GM21723 (cell line): ENCODE measurements at regions not wholly inside any gene's neighbourhood (a gene's known extent, or its start where the extent isn't known, plus 50 kb on each side); places are given as distances from the start of the nearest gene placed in this dataset.
A peak's percentile ranks its signal among the peaks of the same experiment; 100 is the strongest.
"Not testable (repeated sequence)": the region's sequence is repeated elsewhere in the genome, so short reads cannot be mapped to it uniquely, and the experiment has no call there.

Source experiments
- ATAC-seq: cut with Tn5 transposase; IDR thresholded peaks from one replicate; pipeline ENCODE4 v1.9.1; 2021; ENCODE audit warnings: mild to moderate bottlenecking, moderate library complexity; ENCODE audit not compliant: unreplicated experiment

DNA sequence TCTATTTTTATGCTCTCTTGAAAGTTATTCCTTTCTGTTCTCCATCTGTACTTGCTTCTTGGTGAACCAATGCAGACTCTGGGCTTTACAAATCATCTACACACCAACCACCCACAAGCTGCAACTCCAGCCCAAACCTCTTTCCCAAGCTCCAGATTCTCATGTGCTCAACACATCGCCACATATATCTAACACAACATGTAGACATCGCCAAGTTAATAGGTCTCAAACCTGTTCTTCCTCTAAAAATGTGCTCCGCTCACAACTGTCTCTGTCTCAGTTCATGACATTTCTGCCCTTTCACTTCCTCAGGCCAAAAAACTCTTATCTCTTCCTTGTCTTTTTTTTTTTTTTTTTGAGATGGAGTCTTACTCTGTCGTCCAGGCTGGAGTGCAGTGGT lies 95.7 kb upstream of the EEPD1 start:
- ATAC-seq: peak; percentile 81

DNA sequence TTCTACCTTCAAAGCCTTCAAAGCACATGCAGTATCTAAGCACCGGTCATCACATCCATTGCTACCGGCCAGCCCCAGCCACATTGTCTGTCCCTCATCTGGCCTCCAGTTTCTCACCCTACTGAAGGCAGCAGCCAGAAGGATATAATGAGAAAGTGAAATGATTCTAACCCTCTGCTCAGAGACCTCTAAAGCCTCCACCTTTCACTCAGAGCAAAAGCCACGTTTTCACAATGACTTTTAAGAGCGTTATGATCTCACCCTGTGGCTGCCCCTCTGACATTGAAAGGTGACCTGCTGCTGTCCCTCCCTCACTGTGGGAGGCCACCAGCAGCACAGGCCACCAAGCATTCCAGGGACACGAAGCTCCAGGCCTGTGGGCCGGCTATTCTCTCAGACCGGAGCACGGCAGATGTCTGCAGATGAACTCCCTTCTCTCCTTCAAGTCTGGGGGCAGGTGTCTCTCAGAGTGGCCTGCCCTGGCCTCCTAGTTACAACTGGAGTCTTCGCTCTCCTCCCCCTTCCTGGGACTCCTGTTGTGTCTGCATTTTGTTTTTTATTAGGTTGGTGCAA lies 94.9 kb upstream of the EEPD1 start:
- peak; percentile 82 for ATAC-seq

DNA sequence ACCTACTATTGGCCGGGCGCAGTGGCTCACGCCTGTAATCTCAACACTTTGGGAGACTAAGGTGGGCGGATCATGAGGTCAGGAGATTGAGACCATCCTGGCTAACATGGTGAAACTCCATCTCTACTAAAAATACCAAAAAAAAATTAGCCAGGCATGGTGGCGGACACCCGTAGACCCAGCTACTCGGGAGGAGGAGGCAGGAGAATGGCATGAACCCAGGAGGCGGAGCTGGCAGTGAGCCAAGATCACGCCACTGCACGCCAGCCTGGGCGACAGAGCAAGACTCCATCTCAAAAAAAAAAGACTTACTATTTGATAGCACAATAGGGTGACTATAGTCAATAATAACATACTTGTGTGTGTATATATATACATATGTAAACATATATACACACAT lies 92.7 kb upstream of the EEPD1 start:
- ATAC-seq: not testable (repeated sequence)

DNA sequence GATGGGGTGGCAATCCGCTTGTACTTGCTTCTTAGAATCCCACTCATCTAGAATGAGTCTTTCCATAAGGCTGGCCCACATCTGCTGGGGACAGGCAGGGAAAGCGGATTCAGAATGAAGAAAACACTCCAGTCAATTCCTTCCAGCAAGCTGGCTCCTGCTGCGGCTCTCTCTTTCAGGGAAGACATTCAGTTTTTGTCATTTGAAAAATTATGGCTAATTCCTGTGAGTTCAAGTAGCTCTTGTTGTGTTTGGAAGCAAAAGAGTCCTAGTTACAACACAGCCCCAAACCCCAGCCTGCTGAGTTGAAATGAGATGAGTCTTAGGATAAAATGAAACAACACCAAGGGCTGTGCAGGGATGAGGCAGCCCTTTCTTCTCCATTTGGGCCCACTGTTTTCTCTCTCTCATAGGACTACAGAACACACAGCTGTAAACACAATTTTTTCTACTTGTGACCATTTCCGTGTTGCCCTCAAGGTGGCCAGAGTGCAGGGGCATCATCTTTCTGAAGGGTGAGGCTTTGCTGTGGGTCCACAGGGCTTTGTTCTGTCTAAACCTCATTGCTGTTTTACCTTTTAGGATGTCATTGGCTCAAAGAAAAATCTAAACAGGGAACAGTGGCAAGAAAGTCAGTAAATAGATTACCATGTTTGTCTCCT lies 90.8 kb upstream of the EEPD1 start:
- no peak for ATAC-seq

DNA sequence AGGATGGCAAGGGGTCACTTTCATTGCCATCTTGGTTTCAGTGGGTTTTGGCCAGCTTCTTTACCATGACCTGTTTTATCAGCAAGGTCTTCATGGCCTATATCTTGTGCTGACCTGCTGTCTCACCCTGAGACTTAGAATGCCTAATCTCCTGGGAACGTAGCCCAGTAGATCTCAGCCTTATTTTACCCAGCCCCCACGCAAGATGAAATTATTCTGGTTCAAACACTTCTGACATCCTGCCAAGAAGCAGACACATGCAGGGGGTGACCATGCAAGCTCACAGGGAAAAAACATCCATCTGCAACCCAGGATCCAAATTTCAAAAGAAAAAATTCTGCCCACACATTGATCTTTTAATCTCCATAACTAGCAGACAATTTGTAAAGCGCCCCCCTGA lies 88.4 kb upstream of the EEPD1 start:
- no peak for ATAC-seq

DNA sequence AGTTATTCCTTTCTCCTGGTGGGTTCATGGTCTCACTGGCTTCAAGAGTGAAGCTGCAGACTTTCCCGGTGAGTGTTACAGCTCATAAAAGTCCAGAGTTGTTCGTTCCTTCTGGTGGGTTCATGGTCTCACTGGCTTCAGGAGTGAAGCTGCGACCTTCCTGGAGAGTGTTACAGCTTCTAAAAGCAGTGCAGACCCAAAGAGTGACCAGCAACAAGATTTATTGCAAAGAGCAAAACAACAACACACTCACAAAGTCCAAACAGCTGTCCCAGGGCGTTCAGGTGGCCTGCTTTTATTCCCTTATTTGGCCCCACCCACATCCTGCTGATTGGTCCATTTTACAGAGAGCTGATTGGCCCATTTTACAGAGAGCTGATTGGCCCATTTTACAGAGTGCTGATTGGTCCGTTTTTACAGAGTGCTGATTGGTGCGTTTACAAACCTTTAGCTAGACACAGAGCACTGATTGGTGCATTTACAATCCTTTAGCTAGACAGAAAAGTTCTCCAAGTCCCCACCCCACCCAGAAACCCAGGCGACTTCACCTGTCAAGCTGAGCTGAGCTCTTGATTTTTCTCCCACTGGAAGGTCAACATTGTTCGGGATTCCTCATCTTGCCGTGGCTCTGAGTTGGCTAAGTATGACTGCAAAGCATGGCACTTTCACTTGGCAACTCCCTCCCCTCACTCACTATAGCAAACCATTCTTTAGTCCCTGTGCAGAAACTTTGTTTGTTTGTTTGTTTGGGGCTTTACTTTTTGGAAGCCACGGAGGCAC lies 87.3 kb upstream of the EEPD1 start:
- not testable (repeated sequence) for ATAC-seq

DNA sequence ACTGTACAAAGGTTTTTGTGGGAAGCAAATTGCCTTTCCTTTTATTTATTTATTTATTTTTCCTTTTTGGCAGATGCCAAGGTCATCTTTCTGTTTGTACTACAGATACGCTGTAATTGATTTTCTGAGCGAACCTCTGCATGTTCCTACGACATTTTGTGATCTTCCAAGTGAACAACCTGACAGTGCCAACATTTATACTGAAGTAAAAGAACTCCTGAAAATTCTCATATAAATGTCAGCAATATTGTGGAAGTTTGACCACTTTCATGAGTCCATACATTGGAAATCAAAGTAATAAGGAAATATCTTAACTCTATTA lies 86.8 kb upstream of the EEPD1 start:
- ATAC-seq: no peak

DNA sequence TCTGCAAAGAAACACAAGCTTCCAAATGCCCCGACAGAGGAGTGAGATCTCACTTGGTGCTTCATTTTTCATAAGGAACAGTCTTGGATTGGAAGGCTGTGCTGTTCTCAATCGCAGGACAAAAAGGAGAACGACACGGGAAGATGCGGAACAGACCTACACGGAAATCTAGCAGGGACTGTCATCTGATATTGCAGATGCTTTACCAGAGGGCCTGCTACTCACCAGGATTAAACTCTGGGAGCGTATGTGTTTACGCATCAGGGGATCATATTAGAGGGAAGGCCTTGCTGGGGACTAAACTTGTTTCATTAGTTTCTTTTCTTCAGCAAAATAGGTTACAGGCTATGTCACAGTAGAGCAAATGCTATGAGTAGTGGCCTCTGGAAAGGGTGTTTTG lies 82.8 kb upstream of the EEPD1 start:
- ATAC-seq: no peak

DNA sequence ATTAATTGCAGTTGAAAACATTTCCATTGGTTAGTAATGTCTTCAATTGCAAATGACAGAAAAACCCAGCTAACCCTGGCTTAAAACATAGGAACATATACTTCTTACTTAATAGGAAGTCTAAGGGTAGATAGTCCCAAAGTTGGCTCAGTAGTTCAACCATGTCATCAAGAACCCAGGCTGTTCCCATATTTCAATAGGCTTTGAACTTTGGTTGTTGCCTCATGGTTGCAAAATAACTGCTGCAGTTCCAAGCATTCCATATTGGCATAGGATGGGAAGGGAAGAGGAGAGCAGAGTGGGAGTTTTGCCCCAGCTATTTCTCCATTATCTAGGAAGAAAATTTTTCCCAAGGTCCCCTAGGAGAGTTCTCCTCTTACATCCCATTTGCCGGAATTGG lies 81.4 kb upstream of the EEPD1 start:
- no peak for ATAC-seq

DNA sequence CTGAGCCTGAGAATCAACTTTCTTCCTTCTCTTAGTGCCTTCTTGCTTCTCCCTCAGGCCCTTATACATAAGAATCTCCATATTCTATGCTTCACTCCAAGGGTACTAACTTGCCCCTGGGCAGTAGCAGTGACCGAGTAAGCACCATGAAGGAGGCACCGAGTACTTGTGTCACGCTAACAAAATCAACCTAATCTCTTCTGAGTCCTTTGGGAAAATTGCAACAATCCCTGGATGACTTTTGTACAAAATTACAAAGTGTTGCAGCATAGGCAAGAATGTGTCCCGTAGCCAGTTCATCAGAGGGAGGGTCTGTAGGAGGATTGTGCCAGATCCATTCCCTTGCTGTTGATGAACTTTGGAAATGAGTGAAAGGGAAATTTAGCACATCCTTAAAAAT lies 80.4 kb upstream of the EEPD1 start:
- ATAC-seq: no peak

DNA sequence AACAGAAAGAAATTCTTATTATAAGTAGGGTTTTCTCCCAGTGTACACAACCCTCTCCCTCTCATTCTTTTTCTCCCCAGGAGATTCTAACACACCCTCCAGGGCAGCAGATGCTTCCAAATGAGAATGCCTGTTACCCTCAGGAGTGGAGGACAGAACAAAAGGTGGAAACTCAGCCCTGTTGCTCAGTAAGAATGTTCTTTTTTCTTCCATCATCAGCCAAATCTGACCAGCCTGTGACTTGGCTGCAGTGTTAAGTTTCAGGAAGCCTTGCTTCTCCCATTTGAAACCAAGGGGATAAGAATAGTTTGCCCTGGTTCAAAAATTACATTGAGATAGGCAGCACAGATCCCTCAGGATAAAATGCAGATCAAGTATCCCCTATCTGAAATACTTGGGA lies 77.5 kb upstream of the EEPD1 start:
- ATAC-seq: no peak

DNA sequence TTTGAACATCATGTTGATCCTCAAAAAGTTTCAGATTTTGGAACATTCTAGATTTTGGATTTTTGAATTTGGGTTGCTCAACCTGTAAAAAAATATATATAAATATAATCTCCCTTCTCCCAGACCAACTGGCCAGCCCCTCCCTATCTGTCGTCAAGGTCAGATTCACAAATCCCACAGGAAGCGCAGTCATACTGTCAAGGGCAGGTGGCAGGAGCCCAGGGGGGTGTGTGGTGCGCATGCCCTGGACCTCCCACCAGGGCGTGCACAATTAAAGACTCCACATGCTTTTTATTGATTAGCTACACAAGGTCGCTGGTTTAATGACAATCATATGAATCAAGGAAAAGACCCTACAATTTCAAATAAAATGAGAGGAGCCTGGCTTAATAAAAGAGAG lies 77.0 kb upstream of the EEPD1 start:
- ATAC-seq: no peak

DNA sequence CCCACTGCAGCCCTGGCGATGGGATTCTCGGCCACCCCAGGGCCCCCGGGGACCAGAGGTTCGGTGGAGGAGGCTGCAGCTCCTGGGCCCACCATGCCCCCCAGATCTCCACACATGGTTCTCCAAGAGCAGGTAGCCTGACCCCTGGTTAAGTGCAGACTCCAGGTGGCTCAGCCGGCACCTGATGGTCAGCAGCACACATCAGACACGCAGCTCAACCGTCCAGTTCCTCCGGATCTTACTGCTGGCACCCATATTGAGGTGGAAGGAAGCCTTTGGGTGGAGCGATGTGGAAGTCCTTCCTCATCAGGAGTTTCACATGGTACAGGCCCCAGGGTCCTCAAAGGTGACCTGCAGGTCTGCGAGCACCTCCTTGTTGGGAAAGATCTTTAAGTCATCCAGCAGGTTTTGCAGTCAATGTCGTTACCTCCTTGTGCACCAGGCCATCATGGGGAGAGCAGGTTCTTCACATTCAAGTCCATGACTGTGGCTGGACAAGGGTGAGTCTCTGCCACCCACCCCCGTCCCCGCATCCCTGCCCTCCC lies 74.2 kb upstream of the EEPD1 start:
- no peak for ATAC-seq

DNA sequence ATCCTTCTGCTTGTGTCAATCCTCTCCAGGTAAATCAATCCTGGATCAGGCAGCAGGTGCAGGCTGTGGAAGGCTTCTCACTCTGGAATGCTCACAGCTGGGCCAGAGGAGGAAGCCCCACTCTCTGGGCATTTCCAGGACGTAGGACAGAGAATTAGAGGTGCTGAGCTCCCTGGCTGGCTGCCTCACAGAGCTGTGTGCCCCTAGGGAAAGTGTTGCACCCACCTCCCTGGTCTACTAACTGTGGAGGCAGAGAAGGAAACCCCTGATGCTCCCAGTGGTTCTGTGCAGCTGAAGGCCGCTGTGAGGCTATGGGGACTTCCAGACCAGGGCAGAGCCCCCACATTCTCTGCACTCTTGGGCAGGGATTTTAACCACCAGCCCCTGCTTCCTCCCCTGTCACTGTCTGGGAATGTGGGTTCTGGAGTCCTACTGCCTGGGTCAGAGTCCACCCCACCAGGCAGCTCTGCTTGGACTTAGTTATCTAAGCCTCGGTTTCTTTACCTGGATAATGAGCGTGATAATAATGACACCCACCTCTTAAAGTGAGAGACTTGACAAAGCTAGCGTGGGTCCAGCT lies 73.5 kb upstream of the EEPD1 start:
- ATAC-seq: no peak

DNA sequence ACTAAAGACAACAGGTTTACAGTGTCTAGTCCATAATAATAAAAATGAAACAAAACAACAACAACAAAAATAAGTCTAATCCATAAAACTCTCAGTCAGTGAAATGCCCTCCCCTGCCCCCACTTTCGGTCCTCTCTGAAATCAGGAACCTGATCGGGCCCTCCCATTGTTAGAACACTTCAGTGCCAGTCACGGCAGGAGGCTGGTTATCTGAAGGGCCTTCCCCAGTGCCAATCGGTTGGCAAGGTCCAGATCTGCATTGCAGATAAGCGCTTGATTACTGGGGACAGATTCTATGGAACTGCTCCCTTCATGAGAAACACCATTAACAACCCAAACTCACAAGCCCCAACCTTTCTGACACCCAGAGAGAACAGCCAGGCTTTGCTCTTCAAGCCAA lies 72.2 kb upstream of the EEPD1 start:
- ATAC-seq: no peak

DNA sequence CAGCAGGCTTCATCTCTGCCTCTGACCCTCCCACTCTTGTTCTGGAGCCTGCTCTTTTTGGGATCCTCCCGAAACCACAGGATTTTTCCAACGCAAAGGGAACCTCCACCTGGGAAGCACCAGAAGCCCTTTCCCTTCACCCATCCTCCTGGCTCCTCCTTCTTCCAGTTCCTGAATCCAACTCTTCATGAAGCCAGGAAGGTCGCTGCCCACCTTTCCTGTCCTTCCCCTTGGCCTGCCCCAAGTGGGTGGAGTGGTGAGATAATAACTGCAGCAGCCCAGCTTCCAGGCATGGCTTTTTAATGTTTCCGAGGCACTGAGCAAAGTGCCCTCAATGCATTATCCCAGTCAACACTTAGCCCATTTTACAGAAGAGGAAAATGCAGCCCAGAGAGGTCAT lies 70.8 kb upstream of the EEPD1 start:
- ATAC-seq: no peak

DNA sequence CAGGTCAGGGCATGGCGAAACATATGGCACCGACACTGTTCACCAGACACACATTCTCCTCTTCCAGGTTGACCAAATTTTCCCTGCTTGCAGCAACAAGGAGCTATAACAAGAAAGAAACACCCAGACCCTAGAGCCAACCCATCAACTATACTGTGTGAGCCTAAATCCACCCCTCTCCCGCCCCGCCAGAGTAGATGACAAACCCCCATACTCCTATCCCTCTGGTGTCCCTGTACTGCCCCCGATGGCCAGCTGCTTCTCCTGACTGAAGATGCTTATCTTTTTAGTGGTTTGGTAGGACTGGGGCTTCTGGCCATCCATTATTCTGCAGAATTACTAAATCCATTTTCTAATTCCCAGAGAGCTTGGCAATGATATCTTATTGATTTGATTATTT lies 70.1 kb upstream of the EEPD1 start:
- ATAC-seq: no peak

DNA sequence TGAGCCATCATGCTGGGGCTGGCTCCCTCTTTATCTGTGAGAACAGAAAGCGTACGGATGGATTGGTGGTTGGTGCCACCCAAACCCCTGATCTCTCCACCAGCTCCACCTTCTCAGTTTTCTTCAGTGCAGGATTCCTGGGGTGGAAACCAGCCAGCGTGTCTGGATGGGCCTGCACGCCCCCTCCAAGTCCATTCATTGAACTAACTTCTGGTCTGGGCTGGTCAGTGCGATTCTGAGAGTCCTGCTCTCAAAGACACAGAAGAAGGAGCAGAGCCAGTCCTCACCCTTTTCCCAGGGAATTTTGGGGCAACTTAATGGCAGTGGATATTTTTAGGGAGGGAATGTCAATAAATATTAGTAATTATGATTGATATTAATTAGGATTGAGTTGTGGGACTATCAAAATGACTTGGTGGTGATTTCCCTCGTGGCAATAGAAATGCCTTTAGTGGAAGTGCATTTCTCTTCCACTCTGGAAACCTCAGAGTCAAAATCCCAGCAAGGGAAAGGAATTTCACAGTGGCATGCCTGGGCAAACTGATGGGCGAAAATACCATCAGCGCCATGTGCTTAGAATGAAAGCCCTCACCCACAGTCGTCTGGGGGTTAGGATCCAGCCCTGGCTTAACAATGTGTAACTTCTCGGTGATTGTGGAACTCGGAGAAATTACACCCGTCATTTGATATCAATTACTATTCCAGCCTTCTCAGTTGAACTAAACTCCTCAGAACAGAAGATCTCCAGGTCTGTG lies 69.3 kb upstream of the EEPD1 start:
- no peak for ATAC-seq

DNA sequence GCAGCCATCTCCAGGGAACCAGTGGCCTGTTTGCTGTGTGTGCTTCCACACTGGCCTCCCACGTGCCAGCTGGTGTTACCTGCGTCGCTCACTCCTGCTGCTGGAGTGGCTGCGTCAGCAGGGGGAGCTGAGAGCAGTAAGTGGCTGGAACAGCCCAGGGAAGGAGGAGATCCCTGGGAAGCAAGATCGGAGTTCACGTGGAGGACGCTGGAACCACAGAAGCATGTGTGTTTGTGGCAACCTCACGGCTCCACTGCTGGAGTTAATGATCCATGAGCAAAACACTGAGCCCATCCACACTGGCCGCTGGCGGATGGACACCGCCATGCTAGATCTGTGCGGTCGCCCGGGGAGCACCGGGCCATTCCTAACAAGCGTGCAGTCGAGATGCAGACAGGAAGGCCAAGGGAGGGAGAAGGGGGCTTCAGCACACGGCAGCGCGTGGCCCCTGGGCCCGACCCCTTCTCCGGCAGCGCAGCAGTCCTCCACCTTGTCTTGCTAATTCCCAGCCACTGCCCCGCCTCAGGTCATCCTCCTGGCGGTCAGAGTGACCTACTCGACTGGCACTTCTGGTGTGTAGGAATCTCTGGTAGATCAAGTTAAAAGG lies 68.5 kb upstream of the EEPD1 start:
- ATAC-seq: no peak

DNA sequence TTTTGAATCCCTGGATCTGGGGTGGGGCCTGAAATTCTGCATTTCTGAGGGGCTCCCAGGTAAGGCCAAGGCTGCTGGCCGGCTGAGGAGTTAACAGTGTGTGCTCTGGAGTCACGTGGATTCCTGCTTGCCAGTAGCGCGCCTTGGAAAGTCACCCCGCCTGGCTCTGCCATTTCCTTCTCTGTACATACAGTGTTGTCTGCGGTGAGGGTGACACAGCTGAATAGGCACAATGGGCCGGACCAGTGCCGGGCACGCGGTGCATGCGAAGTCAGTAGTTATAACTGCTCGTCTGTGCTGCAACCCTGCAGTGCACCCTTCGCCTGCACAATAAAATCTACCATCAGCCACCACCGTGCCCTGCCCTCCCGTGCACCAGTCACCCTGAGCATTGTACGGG lies 68.0 kb upstream of the EEPD1 start:
- no peak for ATAC-seq

DNA sequence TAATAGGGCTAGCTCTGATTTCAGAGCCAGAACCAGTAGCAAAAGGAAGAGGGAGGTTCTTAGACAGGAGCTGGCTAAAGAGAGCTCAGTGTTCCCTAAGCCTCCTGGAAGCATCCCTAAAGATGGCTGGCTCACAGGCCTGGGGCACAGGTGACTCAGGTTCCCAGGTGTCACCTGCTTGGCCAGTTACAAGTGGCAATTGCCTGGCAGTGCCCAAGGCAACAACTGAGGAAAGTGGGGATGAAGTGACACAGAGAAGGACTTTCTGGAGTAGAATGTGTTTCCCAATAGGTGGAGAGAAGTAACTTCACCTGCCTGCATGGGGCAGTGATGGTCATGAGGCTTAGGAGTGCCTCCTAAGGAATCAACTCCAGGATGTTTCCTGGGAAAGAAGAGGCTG lies 66.5 kb upstream of the EEPD1 start:
- ATAC-seq: no peak
